Neural cell (in vitro differentiated cells): ENCODE measurements at regions not wholly inside any gene's neighbourhood (a gene's known extent, or its start where the extent isn't known, plus 50 kb on each side); places are given as distances from the start of the nearest gene placed in this dataset.

Experiments used
- H2AFZ ChIP-seq: fragments of 200-600, 300-800 bp; sonication (generic), shearing (Covaris generic); 2 replicates; pipeline ENCODE4 v1.6.0; 2014; ENCODE audit warnings: low read depth, mild to moderate bottlenecking, antibody characterized with exemption, low read length, moderate library complexity
- H3F3A ChIP-seq: fragments of 200-600 bp; shearing (Covaris generic); 2 replicates; pipeline ENCODE4 v1.6.1; 2016; ENCODE audit warnings: mild to moderate bottlenecking, moderate library complexity, mixed read lengths, antibody characterized with exemption, low read length; ENCODE audit not compliant: insufficient read depth, poor library complexity, severe bottlenecking
- H3K27ac ChIP-seq: fragments of 200-600, 300-800 bp; sonication (generic), shearing (Covaris generic); 2 replicates; pipeline ENCODE4 v1.5.1; 2014; ENCODE audit warnings: mild to moderate bottlenecking, low read length, moderate library complexity
- H3K27me3 ChIP-seq: fragments of 300-800, 200-600 bp; sonication (generic), shearing (Covaris generic); 2 replicates; pipeline ENCODE4 v1.6.0; 2014; ENCODE audit warnings: mild to moderate bottlenecking, low read depth, low read length, moderate library complexity; ENCODE audit not compliant: insufficient read depth
- H3K36me3 ChIP-seq: fragments of 300-800, 200-600 bp; sonication (generic), shearing (Covaris generic); 2 replicates; pipeline ENCODE4 v1.5.1; 2014; ENCODE audit warnings: mild to moderate bottlenecking, antibody characterized with exemption, low read length, moderate library complexity; ENCODE audit not compliant: insufficient read depth
- H3K4me2 ChIP-seq: fragments of 300-800, 200-600 bp; sonication (generic), shearing (Covaris generic); 2 replicates; pipeline ENCODE4 v1.6.0; 2014; ENCODE audit warnings: mild to moderate bottlenecking, low read length
- H3K4me3 ChIP-seq: fragments of 300-800, 200-600 bp; sonication (generic), shearing (Covaris generic); 2 replicates; pipeline ENCODE4 v1.5.1; 2014; ENCODE audit warnings: mild to moderate bottlenecking, low read length, moderate library complexity
- H3K79me2 ChIP-seq: fragments of 200-600 bp; shearing (Covaris generic); replicated peaks from 2 replicates; pipeline ENCODE4 v1.6.0; 2014; ENCODE audit warnings: mild to moderate bottlenecking, low read length, moderate library complexity; ENCODE audit not compliant: insufficient read depth
- H3K9ac ChIP-seq: fragments of 300-800, 200-600 bp; sonication (generic), shearing (Covaris generic); 2 replicates; pipeline ENCODE4 v1.6.1; 2016; ENCODE audit warnings: mild to moderate bottlenecking, low read length, mixed read lengths
- H3K9me2 ChIP-seq: fragments of 200-600 bp; shearing (Covaris generic); 2 replicates; pipeline ENCODE4 v1.6.1; 2016; ENCODE audit warnings: mild to moderate bottlenecking, low read length, mixed read lengths; ENCODE audit not compliant: insufficient read depth
- H3K9me3 ChIP-seq: fragments of 200-600, 300-800 bp; sonication (generic), shearing (Covaris generic); 2 replicates; pipeline ENCODE4 v1.6.1; 2016; ENCODE audit warnings: mild to moderate bottlenecking, mixed run types, low read length, moderate library complexity, mixed read lengths
- H4K20me1 ChIP-seq: fragments of 200-600 bp; shearing (Covaris generic); 2 replicates; pipeline ENCODE4 v1.6.1; 2016; ENCODE audit warnings: mild to moderate bottlenecking, mixed run types; ENCODE audit not compliant: insufficient read depth
- CTCF ChIP-seq: fragments of 450-650 bp; IDR thresholded peaks from 2 replicates; pipeline ENCODE4 v1.5.1; 2014; ENCODE audit warnings: antibody characterized with exemption, mild to moderate bottlenecking, moderate library complexity; ENCODE audit not compliant: poor library complexity, severe bottlenecking
- EP300 ChIP-seq: fragments of 450-650 bp; conservative IDR thresholded peaks from 2 replicates; pipeline ENCODE4 v1.6.1; 2014; ENCODE audit warnings: antibody characterized with exemption, mild to moderate bottlenecking, moderate library complexity; ENCODE audit not compliant: poor library complexity, severe bottlenecking
- EZH2 ChIP-seq: fragments of 200-600, 300-800 bp; shearing (Covaris generic), sonication (generic); IDR thresholded peaks from 2 replicates; pipeline ENCODE4 v1.6.1; 2014; ENCODE audit warnings: antibody characterized with exemption, low read length, borderline replicate concordance, mild to moderate bottlenecking; ENCODE audit not compliant: insufficient read depth, poor library complexity, severe bottlenecking
- MXI1 ChIP-seq: fragments of 450-650 bp; conservative IDR thresholded peaks from 2 replicates; pipeline ENCODE4 v1.6.1; 2014; ENCODE audit warnings: antibody characterized with exemption, mild to moderate bottlenecking; ENCODE audit not compliant: poor library complexity, severe bottlenecking
- POLR2AphosphoS5 ChIP-seq: IDR thresholded peaks from 2 replicates; pipeline ENCODE4 v1.6.1; 2012
- RAD21 ChIP-seq: fragments of 450-650 bp; conservative IDR thresholded peaks from 2 replicates; pipeline ENCODE4 v1.6.1; 2014; ENCODE audit warnings: antibody characterized with exemption, mild to moderate bottlenecking, moderate library complexity
- REST ChIP-seq: IDR thresholded peaks from 2 replicates; pipeline ENCODE4 v1.6.1; 2012; ENCODE audit warnings: borderline replicate concordance
- SMC3 ChIP-seq: fragments of 450-650 bp; conservative IDR thresholded peaks from 2 replicates; pipeline ENCODE4 v1.6.1; 2014; ENCODE audit warnings: antibody characterized with exemption, mild to moderate bottlenecking, moderate library complexity; ENCODE audit not compliant: poor library complexity
- TAF1 ChIP-seq: IDR thresholded peaks from 2 replicates; pipeline ENCODE4 v1.6.1; 2012; ENCODE audit warnings: low read depth

GRCh38 chr5:12100542-12100941 lies 196.3 kb upstream of the CTNND2 start:
- Histone ChIP-seq H3K9me2 (no peaks in the 10 kb centered on the region), H3F3A (no peaks in the 10 kb centered on the region), H2AFZ (no peak overlapping the region), H4K20me1 (no peaks in the 10 kb centered on the region), H3K79me2 (no peaks in the 10 kb centered on the region), H3K27me3 (no peaks in the 10 kb centered on the region), H3K4me3 (no peak overlapping the region), H3K9me3 (no peaks in the 10 kb centered on the region), H3K9ac (no peak overlapping the region), H3K27ac (no peak overlapping the region), H3K36me3 (no peaks in the 10 kb centered on the region), H3K4me2 (no peak overlapping the region)
- no peak for TF ChIP-seq SMC3
- no peak for TF ChIP-seq MXI1
- no peak for TF ChIP-seq EZH2
- TF ChIP-seq RAD21, result no peak
- no peak for TF ChIP-seq EP300
- TF ChIP-seq REST, result no peak
- TF ChIP-seq TAF1, result no peak
- no peak for TF ChIP-seq CTCF
- no peak for TF ChIP-seq POLR2AphosphoS5

DNA sequence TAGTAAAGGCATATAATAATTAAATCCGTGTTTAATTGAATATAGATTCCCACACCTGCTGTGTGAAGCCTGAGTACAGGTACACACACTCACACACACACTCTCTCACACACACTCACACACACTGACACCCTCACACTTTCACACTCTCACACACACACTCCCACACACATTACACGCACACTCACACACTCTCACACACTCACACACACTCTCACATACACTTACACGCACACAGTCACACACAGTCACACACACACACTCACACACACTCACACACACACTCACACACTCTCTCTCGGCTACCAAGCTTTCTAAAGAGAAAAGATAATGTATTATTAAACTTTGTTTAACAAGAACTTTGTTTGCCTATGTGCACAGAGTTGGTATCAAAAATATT lies 195.1 kb upstream of the CTNND2 start:
- Histone ChIP-seq H4K20me1 (no peaks in the 10 kb centered on the region), H3K27me3 (no peaks in the 10 kb centered on the region), H3K79me2 (no peaks in the 10 kb centered on the region), H3K9me2 (no peaks in the 10 kb centered on the region), H3F3A (no peaks in the 10 kb centered on the region), H3K9ac (no peak overlapping the region), H3K4me2 (no peak overlapping the region), H2AFZ (no peak overlapping the region), H3K36me3 (no peaks in the 10 kb centered on the region), H3K9me3 (no peaks in the 10 kb centered on the region), H3K4me3 (no peak overlapping the region), H3K27ac (no peak overlapping the region)
- TF ChIP-seq EZH2 (no peak), POLR2AphosphoS5 (no peak), SMC3 (no peak), RAD21 (no peak), REST (no peak), EP300 (no peak), CTCF (no peak), MXI1 (no peak), TAF1 (no peak)
